ENCODE measurements at regions not wholly inside any gene's neighbourhood (a gene's known extent, or its start where the extent isn't known, plus 50 kb on each side); places are given as distances from the start of the nearest gene placed in this dataset.
"Not testable (repeated sequence)": the region's sequence is repeated elsewhere in the genome, so short reads cannot be mapped to it uniquely, and the experiment has no call there.

DNA sequence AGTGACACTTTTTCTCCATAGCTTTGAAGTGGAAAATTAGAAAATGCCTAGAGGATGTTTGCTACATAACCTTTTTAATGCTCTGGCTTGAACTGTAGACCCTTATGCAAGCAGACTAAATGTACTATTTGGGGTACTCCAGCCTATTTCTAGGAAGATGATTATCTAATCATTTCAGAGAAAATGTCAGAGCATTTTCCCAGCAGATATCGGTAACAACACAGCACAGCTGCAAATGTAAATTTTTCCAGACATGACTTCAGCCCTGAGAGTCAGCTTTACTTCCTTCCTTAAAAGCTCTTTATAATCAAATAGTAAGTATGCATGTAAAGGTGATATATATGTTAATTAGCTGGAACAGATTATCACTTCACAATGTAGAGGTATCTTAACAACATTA is 1647.1 kb downstream of the SUCLG1 start:
- no peak for DNase-seq (ENCODE audit: low read depth)

GRCh38 chr2:82803307-82803706 is 1655.8 kb downstream of the SUCLG1 start:
- DNase-seq (ENCODE audit: low read depth): no peak

- no peak for DNase-seq (ENCODE audit: low read depth)
Measured at GRCh38 chr2:82797469-82797868, 1661.6 kb downstream of the SUCLG1 start.

DNA sequence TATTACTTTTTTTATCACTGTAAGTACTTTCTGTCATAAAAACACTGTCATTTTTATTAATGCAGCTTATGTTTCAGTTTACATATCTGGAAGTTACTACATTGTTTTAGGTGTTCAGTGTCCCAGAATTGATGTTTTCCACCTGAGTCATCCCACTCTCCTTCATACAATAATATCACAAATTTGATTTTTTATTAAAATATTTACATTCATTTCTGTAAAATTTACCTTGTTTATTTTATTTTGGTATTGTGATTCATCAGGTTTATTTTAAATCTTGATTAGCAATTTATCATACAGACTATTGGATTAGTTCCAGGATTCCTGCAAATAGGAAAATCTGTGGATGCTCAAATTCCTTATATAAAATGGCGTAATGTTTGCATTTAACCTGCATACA is 1662.9 kb downstream of the SUCLG1 start:
- no peak for DNase-seq (ENCODE audit: low read depth)

DNA sequence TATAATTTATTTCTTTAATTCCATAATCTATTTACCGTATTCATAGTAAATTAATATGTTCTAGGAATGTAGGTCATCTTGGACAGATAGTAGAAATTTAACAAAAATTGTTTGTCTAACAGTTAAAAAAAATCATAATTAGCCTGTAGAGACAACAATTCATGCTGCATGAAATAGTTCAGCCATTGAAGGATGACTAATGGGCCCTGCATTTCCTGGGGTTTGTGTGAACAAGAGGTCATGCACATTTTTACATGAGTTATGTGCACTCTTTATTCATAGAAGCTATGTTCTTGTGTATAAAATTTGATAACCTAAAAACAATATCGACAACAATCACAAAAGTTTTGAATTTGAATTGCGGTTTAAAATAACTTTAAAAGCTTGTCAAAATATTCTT is 1663.6 kb downstream of the SUCLG1 start:
- no peak for DNase-seq (ENCODE audit: low read depth)

- DNase-seq (ENCODE audit: low read depth): no peak
Measured at GRCh38 chr2:82793711-82794435, 1665.2 kb downstream of the SUCLG1 start.

DNA sequence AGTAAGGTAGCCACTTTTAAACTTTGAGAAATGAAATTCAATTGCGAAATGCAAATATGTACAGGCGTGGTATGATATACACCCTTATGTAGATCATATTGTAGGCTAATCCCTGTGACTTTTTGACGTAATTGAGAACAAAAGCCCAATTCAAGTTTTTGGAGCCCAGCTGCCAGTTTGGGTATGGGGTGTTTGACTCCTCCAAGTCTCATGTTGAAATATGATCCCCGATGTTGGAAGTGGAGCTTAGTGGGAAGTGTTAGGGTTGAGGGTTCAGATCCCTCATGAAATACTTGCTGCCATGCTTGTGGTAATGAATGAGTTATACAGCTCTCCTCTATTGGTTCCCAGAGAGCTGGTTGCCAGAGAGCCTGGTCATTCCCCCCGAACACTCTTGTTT is 1666.8 kb downstream of the SUCLG1 start:
- DNase-seq (ENCODE audit: low read depth): no peak

DNA sequence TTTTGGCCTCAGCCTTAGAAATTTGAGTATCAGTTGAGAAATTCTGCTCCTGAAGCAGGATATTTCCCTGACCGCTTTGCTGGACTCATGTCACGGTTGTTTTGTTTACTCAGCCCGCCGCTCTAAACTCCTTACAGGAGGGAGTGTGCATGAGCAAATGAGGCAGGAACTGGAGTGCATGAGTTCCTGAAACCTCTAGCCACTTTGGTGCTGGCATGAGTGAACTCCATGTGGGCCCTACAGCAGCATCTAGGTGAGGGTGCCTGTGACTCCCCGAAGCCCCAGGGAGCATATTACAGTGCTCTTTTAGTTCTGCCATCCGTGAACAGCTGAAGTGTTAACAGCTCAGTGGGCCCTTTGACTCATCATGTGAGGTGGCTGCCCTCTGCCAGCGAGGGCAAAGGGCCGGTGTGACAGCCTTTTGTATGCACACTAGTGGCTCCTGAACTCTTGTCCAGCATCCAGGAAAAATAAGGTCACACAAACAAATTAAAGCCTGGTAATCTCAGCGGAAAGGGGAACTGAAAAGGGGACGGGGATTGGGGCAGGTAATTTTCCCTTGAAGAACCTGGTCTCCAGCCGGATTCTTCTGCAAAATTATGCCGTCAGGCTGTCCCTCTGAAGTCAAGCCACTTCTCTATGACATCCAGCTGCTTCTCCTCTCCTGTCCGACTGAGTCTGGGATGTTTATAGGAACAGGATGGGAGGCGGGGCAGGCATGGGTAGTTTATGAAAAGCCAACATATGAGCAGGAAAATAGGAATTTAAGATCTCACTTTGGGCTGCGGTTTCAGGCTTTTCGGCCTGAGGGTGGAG is 1668.7 kb downstream of the SUCLG1 start:
- DNase-seq (ENCODE audit: low read depth): no peak

DNA sequence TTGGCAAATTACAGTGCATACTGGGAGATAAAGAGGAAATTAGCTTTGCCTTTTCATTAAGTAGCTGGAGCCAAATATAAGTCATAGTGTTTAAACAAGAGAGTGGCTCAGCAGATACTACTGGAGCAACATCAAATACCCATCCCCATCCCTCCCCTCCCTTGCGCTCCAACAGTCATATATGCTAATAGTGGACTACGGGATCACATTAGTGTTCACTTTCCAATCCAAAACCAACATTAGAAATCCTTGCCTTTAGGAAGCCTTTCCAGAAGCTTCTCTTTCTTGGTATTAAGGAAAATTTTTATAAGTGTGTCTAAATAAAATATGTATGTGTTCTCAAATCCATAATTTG is 1669.3 kb downstream of the SUCLG1 start:
- DNase-seq (ENCODE audit: low read depth): no peak

DNA sequence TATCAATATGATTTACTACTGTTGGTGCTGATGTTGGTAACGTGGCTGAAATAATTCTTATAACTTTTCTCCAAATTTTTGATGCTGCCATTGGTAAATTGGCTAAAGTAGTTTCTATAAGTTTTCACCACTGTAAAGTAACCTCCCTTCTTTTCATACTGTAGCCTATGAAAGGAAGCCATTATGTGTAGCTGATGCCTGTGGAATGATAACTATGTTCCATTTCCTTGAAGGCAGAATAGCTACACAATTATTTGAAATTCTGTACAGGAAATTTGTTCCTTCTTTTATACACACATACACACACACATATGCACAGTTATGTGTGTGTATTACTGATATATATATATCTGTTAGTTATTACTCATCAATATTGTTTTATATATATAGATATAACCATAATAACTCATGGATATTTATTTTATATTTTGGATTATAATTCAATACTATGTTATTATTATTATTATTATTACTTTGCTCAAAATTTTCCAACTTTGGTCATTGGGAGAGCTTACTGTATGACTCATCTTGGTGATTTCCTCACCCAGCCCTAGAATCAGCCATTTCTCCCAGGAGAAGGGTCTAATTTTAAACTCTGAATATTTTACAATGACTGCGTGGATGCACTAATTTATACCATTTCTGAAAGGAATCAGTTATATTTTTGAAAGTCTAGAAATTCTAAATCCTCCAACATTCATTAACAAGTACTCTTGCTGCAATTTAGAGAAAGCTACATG is 1677.7 kb downstream of the SUCLG1 start:
- no peak for DNase-seq (ENCODE audit: low read depth)

DNA sequence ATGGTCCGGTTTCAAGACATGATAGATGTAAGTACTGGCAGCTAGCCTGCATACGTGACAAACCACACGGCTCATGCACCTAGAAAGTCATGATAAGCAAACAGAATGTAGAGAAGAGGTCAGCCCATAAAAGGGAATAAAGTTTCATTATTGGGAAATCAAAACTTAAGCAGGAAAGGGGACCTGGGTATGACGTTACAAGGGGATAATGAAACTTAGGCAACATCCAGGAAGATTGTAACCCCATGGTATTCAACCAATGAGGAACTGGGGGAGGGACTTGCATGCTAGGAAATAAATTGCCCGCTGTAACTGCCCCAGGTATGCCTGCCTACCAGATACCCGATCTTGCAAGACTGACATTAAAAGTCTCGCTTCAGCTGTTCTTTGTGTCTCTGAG is 1679.0 kb downstream of the SUCLG1 start:
- no peak for DNase-seq (ENCODE audit: low read depth)

GRCh38 chr2:82752396-82752795 is 1706.7 kb downstream of the SUCLG1 start:
- no peak for DNase-seq (ENCODE audit: low read depth)

DNA sequence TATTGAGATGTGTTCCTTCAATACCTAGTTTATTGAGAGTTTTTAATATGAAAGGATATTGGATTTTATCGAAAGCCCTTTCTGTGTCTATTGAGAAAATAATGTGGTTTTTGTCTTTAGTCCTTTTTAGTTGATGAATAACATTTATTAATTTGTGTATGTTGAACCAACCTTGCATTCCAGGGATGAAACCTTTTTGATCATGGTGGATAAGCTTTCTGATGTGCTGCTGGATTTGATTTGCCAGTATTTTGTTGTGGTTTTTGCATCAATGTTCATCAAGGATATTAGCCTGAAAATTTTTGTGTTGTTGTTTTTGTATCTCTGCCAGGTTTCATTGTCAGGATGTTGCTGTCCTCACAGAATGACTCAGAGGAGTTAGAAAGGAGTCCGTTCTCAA is 1710.4 kb downstream of the SUCLG1 start:
- DNase-seq (ENCODE audit: low read depth): no peak

- no peak for DNase-seq (ENCODE audit: low read depth)
Measured at GRCh38 chr2:82740527-82740926, 1718.6 kb downstream of the SUCLG1 start.

DNA sequence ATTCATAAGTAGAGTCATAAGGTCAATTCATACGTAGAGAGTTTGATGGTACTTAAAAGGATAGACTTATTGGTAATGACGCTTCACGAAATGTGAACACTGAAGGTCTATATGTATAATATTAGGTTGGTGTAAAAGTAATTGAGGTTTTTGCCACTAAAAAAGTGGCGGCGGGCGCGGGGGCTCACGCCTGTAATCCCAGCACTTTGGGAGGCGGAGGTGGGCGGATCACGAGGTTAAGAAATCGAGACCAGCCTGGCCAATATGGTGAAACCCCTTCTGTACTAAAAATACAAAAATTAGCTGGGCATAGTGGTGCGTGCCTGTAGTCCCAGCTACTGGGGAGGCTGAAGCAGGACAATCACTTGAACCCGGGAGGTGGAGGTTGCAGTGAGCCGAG is 1721.1 kb downstream of the SUCLG1 start:
- DNase-seq (ENCODE audit: low read depth): not testable (repeated sequence)

DNA sequence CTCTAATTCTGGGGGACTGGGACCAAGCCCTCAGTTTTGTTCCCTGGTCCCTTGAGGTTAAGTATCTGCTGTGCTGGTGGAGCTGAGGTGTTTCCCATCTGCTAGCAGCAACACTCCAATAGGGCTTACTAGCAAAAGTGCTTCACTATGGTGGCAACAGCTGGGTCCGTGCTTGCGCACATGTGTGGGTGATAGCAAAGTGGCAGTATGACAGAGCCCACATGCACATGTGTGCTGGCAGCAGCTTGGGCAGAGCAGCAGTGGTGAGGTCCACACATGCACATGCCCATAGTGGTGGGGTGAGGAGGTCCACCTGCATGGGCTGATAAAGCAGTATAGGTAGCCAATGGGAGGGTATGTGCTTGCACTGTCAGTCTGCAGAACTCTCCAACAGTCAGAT is 1723.7 kb downstream of the SUCLG1 start:
- no peak for DNase-seq (ENCODE audit: low read depth)

DNA sequence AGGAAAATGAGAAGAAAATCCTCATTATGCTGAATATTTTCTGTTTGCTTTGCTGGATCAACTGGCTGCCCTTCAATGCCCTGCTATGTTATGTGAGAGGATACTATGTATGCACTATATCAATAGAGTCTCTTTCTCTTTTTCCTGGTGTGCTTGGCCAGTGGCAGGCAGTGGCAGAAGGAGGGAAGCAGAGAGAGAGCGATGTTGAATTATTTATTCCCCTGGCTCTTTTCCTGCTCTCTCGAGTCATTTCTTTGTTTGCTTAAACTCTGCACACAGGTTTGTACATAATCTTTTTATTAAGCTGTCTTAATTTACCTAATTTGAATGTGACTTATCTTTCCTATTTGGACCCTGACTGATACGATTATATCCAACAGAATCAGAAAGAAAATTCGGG is 1727.3 kb downstream of the SUCLG1 start:
- no peak for DNase-seq (ENCODE audit: low read depth)

DNA sequence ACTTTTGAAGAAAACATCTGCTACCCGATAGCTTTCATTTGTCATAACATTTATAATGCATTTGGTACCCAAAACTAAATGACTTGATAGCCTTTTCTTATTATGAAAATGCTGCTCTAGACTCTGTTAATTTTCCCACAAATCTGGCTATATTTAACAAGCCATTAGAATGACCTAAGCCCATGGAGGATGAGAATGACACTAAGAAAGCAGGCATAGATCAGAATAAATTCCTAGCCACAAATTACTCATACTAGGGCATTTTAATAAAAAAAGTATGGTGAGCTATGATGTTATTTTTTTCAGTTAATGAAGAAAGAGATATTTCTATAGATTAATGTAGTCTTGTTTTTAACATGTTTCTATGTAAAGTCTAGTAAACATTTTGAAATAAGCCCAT is 1728.3 kb downstream of the SUCLG1 start:
- DNase-seq (ENCODE audit: low read depth): no peak

GRCh38 chr2:82728090-82728489 is 1731.0 kb downstream of the SUCLG1 start:
- no peak for DNase-seq (ENCODE audit: low read depth)

DNA sequence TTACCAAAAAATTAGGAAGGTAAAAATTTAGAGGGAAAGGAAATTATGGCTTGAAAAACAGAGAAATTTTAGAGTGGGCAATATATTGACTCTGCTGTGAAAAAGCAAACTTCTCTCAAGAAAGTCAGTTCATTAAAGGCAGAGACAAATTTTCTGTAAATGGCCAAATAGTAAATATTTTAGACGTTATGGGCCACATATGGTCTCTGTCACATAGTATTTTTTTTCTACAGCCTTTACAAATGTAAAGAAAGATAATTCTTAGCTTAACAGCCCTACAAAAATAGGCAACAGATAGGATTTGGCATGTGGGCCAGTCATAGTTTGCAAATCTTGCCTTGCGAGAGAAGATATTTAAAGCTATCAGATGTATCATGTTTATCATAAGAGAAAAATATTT is 1750.4 kb downstream of the SUCLG1 start:
- DNase-seq (ENCODE audit: low read depth): no peak

- DNase-seq (ENCODE audit: low read depth): no peak
Measured at GRCh38 chr2:82697231-82697630, 1761.8 kb downstream of the SUCLG1 start.

DNA sequence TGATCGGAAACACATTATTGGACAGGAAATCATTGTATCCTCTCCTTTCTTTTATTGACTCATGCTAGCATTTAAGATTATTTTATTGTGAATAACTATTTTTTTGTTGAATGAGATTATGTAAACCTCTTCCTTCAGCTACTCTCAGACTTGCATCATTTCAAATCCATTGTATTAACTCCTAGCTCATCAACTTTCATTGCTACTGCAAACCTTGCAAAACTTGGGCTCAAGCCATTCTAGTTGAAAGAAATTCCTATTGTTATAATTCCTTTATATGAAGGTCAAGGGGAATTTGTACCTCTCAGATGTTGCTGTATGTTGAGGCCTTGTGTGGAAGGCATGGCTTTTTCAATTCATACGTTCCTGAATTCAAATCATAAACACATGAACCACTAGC is 1764.6 kb downstream of the SUCLG1 start:
- DNase-seq (ENCODE audit: low read depth): no peak

- DNase-seq (ENCODE audit: low read depth): no peak
Measured at GRCh38 chr2:82690757-82691411, 1768.2 kb downstream of the SUCLG1 start.
